Natural killer cell (primary cell): ENCODE measurements at regions not wholly inside any gene's neighbourhood (a gene's known extent, or its start where the extent isn't known, plus 50 kb on each side); places are given as distances from the start of the nearest gene placed in this dataset.

Experiments used
- ATAC-seq, 3 donors: fragments of 150-1000 bp in 2 of 3; fragments of 200-7000 bp in 1 of 3; cut with Tn5 transposase; 1 replicate in 1 of 3; 2 replicates in 2 of 3; pipeline ENCODE4 v1.10.0; 2021; ENCODE audit warnings: mild to moderate bottlenecking in 2 of 3, moderate library complexity in 2 of 3
- DNase-seq, 2 donors: peaks; one replicate each; pipeline versions ENCODE4 v3.0.0 to v3.0.0-alpha.2; 2013 to 2021; ENCODE audit warnings: mixed read lengths in 1 of 2
- H3K27ac ChIP-seq: one replicate; pipeline ENCODE4 v1.5.1; 2013; ENCODE audit warnings: mild to moderate bottlenecking, low read length
- H3K27me3 ChIP-seq: one replicate; pipeline ENCODE4 v1.6.1; 2013; ENCODE audit warnings: low read length; ENCODE audit not compliant: control insufficient read depth, insufficient read depth
- H3K36me3 ChIP-seq: one replicate; pipeline ENCODE4 v1.6.1; 2013; ENCODE audit warnings: low read length; ENCODE audit not compliant: control insufficient read depth, insufficient read depth
- H3K4me1 ChIP-seq: one replicate; pipeline ENCODE4 v1.6.1; 2013; ENCODE audit warnings: low read length; ENCODE audit not compliant: control insufficient read depth, insufficient read depth
- H3K4me3 ChIP-seq: one replicate; pipeline ENCODE4 v1.5.1; 2013; ENCODE audit warnings: low read length
- H3K9me3 ChIP-seq: one replicate; pipeline ENCODE4 v1.6.1; 2013; ENCODE audit warnings: low read length; ENCODE audit not compliant: control insufficient read depth, insufficient read depth
- H3K27ac Mint-ChIP-seq, 2 donors: one replicate each; pipeline ENCODE4 v1.8.0; 2022; ENCODE audit warnings: mild to moderate bottlenecking in 2 of 2, mixed read lengths in 2 of 2, moderate library complexity in 1 of 2
- H3K27me3 Mint-ChIP-seq, 2 donors: one replicate each; pipeline ENCODE4 v1.8.0; 2022; ENCODE audit warnings: low read depth in 2 of 2, mixed read lengths in 2 of 2
- H3K36me3 Mint-ChIP-seq: one replicate; pipeline ENCODE4 v1.8.0; 2022; ENCODE audit warnings: mixed read lengths
- H3K4me1 Mint-ChIP-seq, 2 donors: one replicate each; pipeline ENCODE4 v1.8.0; 2022; ENCODE audit warnings: mixed read lengths in 2 of 2
- H3K4me3 Mint-ChIP-seq: one replicate; pipeline ENCODE4 v1.8.0; 2022; ENCODE audit warnings: mild to moderate bottlenecking, moderate library complexity, mixed read lengths
- H3K9me3 Mint-ChIP-seq, 2 donors: one replicate each; pipeline ENCODE4 v1.8.0; 2022; ENCODE audit warnings: mixed read lengths in 2 of 2
- CTCF ChIP-seq: fragments of 200-600 bp; IDR thresholded peaks from one replicate; pipeline ENCODE4 v1.8.0; 2022; ENCODE audit warnings: antibody characterized with exemption
- WGBS: methylation state at CpG from one replicate; pipeline ENCODE4 v1.1.7; 2013; ENCODE audit warnings: missing lambda C conversion rate; ENCODE audit not compliant: insufficient coverage; 5-methylcytosine and 5-hydroxymethylcytosine counted together
- intact Hi-C: fragments of 100-400 bp; cut with micrococcal nuclease; formaldehyde crosslinking; loops from one replicate; pipeline ENCODE4 v1.14.2; 2022

DNA sequence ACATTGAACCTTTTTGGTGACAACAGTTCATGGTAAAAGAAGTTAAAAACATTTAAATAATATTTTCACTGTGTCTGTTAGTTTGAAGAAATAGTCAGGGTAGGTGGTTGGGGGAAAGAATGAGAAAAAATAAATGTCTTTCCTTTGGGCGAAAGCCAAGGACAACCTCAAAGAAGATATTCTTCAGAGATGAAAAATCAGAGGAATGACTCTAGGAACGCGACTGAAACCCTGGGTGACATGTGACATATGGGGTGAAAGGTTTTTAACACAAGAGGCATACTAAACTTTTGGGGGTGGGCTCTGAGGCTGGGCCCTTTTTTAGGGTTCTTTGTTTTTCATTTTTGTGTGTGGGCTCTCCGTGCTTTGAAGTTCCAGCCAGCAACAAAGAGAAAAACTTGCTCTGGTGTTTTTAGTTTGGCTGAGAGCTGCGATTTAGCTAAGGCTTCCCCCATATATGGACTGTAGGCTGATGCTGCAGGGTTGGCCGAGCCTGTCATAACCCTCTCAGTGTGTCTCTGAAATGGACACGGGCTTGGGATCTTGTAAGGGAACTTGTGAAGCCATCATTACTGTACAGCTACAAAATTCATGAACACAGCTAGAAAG, 610.1 kb upstream of the ARID1B start:
- TF ChIP-seq CTCF: no peak
- 45% methylated on average over 7 of the region's 7 CpGs for WGBS
- no peaks in the 10 kb centered on the region for H3K9me3 ChIP-seq
- Mint-ChIP-seq H3K9me3 (peaks cover 0 to 2% of the 10 kb centered on the region in 2 donors), H3K36me3 (no peaks in the 10 kb centered on the region), H3K4me1 (no peaks in the 10 kb centered on the region), H3K27ac (no peak overlapping the region), H3K4me3 (no peak overlapping the region), H3K27me3 (peaks cover 0 to 5% of the 10 kb centered on the region in 2 donors)
- intact Hi-C loops: no loop called here
- ATAC-seq (no peak), DNase-seq (peak in 1 of 2 donors; percentile 39)
- no peaks in the 10 kb centered on the region for H3K36me3 ChIP-seq
- H3K27me3 ChIP-seq: no peaks in the 10 kb centered on the region
- no peak overlapping the region for H3K27ac ChIP-seq
- no peaks in the 10 kb centered on the region for H3K4me1 ChIP-seq
- H3K4me3 ChIP-seq: no peak overlapping the region

- TF ChIP-seq CTCF: no peak
- peaks cover 0 to 8% of the 10 kb centered on the region in 2 donors for H3K27me3 Mint-ChIP-seq
- no peak overlapping the region for H3K27ac Mint-ChIP-seq
- H3K36me3 Mint-ChIP-seq: no peaks in the 10 kb centered on the region
- H3K9me3 Mint-ChIP-seq: peaks cover 0 to 2% of the 10 kb centered on the region in 2 donors
- no peak overlapping the region for H3K4me3 Mint-ChIP-seq
- Histone ChIP-seq H3K4me1 (no peaks in the 10 kb centered on the region), H3K9me3 (no peaks in the 10 kb centered on the region), H3K36me3 (no peaks in the 10 kb centered on the region), H3K4me3 (no peak overlapping the region), H3K27me3 (no peaks in the 10 kb centered on the region), H3K27ac (no peak overlapping the region)
- intact Hi-C loops: no loop called here
- ATAC-seq (no peak), DNase-seq (peak in 1 of 2 donors; percentile 38)
- H3K4me1 Mint-ChIP-seq: no peaks in the 10 kb centered on the region
- WGBS: 78% methylated on average over 4 of the region's 4 CpGs
These were observed 611.1 kb upstream of the ARID1B start for GRCh38 chr6:156166093-156166492.

DNA sequence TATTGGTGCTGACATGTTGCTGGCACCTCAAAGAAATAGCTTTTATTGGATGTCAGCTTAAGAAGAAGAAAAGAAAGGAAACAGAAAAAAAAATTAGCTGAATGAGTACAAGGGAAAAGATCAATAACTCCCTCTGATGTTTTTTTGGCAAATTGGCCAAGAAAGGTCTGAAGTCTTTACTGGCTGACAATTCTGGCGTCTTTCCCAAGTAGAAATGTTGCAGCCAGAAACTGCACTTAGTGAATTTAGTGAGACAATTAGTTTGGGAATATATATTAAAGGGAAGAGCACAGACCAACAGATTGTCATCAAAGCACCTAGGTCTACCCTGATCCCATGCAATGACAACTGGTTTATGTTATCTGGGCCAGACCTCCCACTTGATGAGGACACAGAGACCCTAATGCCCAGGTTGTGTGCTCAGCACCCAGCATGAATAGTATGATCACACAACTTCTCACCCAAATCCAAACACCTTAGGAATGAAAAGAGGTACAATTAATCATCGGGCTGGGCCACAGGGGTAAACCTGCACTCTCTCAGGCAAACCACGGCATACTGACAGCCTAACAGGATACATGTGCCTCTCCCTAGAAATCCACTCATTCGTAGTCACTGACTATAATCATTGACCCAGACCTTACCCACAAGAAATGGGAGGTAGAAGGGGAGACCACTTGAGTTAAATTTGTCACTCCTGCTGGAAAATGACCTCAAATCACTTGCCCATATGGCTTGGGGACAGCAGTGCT, 612.3 kb upstream of the ARID1B start:
- intact Hi-C loops: no loop called here
- 58% methylated on average over 4 of the region's 4 CpGs for WGBS
- no peaks in the 10 kb centered on the region for H3K9me3 ChIP-seq
- H3K27me3 ChIP-seq: no peaks in the 10 kb centered on the region
- H3K4me3 Mint-ChIP-seq: no peak overlapping the region
- no peaks in the 10 kb centered on the region for H3K36me3 ChIP-seq
- H3K4me1 Mint-ChIP-seq: no peaks in the 10 kb centered on the region
- H3K9me3 Mint-ChIP-seq: peaks cover 0 to under 1% of the 10 kb centered on the region in 2 donors
- no peak for TF ChIP-seq CTCF
- no peak overlapping the region for H3K27ac Mint-ChIP-seq
- no peak overlapping the region for H3K27ac ChIP-seq
- H3K36me3 Mint-ChIP-seq: no peaks in the 10 kb centered on the region
- H3K4me1 ChIP-seq: no peaks in the 10 kb centered on the region
- peaks cover 0 to 8% of the 10 kb centered on the region in 2 donors for H3K27me3 Mint-ChIP-seq
- H3K4me3 ChIP-seq: no peak overlapping the region
- ATAC-seq: no peak
- DNase-seq: no peak
